Esophagus squamous epithelium (tissue), 5 donors: ENCODE measurements at regions not wholly inside any gene's neighbourhood (a gene's known extent, or its start where the extent isn't known, plus 50 kb on each side); places are given as distances from the start of the nearest gene placed in this dataset.

Experiments
- DNase-seq: peaks from one replicate; lab custom pipeline; 2025; lab: John Stamatoyannopoulos, UW
- H3K27ac ChIP-seq, 4 donors: fragments of 200-600 bp; sonication (generic); one replicate each; pipeline ENCODE4 v1.5.1; 2016 to 2019; ENCODE audit warnings: mild to moderate bottlenecking in 1 of 4
- H3K27me3 ChIP-seq, 4 donors: fragments of 200-600 bp; sonication (generic); 1 replicate in 3 of 4; 2 replicates in 1 of 4; pipeline versions ENCODE4 v1.5.1 to v1.6.0; 2017 to 2021; ENCODE audit warnings: antibody characterized with exemption in 1 of 4
- H3K36me3 ChIP-seq, 3 donors: fragments of 200-600 bp; sonication (generic); one replicate each; pipeline ENCODE4 v1.5.1; 2016 to 2019
- H3K4me1 ChIP-seq, 3 donors: fragments of 200-600 bp; sonication (generic); one replicate each; pipeline ENCODE4 v1.5.1; 2017 to 2019
- H3K4me3 ChIP-seq, 4 donors: fragments of 200-600 bp; sonication (generic); 1 replicate in 3 of 4; 2 replicates in 1 of 4; pipeline ENCODE4 v1.5.1; 2016 to 2019; ENCODE audit warnings: mild to moderate bottlenecking in 2 of 4, moderate library complexity in 1 of 4
- H3K9me3 ChIP-seq, 3 donors: fragments of 200-600 bp; sonication (generic); one replicate each; pipeline ENCODE4 v1.5.1; 2016 to 2019
- POLR2A ChIP-seq, 4 donors: fragments of 450-650 bp; IDR thresholded peaks; one replicate each; pipeline ENCODE4 v1.6.1; 2017; ENCODE audit warnings: antibody characterized with exemption in 4 of 4, mild to moderate bottlenecking in 4 of 4, moderate library complexity in 3 of 4
- WGBS, 2 donors: methylation state at CpG; one replicate each; pipeline ENCODE4 v1.1.5; 2018; 5-methylcytosine and 5-hydroxymethylcytosine counted together
- intact Hi-C: fragments of 100-400 bp; cut with DNase I; formaldehyde crosslinking; loops from one replicate; pipeline ENCODE4 v1.15.0; 2022
- TF ChIP-seq, protein P1 (sequence below), 6 experiments: fragments of 450-650 bp in 4 of 6; fragments of 200-600 bp in 2 of 6; sonication (generic) in 2 of 6; IDR thresholded peaks; one replicate each; pipeline ENCODE4 v1.5.1; 2016 to 2019; ENCODE audit warnings: antibody characterized with exemption in 6 of 6, mild to moderate bottlenecking in 4 of 6, moderate library complexity in 4 of 6
- donor health status: DM: yes; HTN: yes; CAD: no.

DNA sequence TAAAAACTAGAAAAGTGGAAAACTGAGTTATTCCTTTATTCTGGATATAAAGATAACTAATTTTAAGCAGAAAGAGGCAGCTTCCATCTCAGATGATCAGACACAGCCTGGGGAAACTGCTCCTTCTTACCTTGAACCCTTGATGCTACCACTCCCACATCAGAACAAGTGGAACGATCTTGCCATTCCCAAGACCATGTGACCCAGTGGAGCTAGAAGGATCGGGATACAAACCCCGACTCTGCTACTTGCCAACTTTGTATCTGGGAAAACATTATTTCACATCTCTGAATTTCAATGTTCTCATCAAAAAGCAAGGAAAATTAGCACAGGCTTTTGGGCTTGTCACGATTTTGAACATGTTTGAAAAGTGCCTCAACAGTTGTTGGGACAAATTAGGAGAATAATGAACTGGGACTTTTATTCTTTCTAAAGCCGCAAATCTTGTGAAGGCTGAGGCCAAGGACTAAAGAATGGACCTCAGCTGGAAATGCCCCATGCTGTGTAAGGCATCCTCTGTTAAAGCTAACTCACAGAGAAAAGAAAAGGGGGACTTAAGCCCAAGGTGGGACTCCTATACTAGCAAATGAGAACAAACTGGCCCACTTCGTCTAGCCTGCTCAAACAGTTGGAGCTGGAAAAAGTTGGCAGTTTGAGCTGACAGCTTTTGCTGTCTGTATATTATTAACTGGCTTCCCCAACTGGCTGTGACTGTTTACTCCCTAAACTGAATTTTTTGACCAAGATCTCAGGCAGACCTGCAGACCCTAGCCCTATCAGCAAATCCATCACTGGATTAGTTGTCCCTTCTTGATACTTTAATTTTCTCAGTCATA is 552.3 kb downstream of the EFNA5 start:
- no peak overlapping the region for H3K4me3 ChIP-seq
- intact Hi-C loops = no loop called here
- no peak overlapping the region for H3K27ac ChIP-seq
- TF ChIP-seq, protein P1, sequence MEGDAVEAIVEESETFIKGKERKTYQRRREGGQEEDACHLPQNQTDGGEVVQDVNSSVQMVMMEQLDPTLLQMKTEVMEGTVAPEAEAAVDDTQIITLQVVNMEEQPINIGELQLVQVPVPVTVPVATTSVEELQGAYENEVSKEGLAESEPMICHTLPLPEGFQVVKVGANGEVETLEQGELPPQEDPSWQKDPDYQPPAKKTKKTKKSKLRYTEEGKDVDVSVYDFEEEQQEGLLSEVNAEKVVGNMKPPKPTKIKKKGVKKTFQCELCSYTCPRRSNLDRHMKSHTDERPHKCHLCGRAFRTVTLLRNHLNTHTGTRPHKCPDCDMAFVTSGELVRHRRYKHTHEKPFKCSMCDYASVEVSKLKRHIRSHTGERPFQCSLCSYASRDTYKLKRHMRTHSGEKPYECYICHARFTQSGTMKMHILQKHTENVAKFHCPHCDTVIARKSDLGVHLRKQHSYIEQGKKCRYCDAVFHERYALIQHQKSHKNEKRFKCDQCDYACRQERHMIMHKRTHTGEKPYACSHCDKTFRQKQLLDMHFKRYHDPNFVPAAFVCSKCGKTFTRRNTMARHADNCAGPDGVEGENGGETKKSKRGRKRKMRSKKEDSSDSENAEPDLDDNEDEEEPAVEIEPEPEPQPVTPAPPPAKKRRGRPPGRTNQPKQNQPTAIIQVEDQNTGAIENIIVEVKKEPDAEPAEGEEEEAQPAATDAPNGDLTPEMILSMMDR (IDR thresholded peaks at IDR 0.05) = no peak
- no peak for TF ChIP-seq POLR2A (IDR thresholded peaks at IDR 0.05)
- no peak for DNase-seq
- WGBS, 2 donors = 75 to 76% methylated on average over 5 to 6 of the region's 6 CpGs
- no peaks in the 10 kb centered on the region for H3K9me3 ChIP-seq
- H3K36me3 ChIP-seq = no peaks in the 10 kb centered on the region
- H3K27me3 ChIP-seq = no peaks in the 10 kb centered on the region
- no peaks in the 10 kb centered on the region for H3K4me1 ChIP-seq

DNA sequence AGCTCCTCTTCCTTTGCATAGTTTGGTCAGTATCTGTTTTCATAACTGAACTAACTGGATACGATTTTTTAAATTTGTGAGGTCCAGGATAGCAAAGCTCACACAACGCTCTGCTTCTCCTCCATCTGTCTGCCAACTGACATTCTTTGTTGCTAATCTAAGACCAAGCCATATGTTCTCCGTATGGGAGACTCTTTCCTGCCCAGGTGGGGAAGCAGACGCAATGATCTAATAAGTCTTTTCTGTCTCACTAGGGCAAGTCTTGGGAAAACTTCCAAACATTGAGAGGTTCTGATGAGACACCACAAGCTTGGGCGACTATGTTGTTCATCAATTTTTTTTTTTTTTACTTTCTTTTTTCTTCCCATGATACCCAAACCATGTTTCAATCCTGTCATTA is 558.5 kb downstream of the EFNA5 start:
- H3K4me3 ChIP-seq = no peak overlapping the region
- intact Hi-C loops = no loop called here
- H3K36me3 ChIP-seq = no peaks in the 10 kb centered on the region
- no peaks in the 10 kb centered on the region for H3K9me3 ChIP-seq
- WGBS, 2 donors = 52 to 63% methylated on average over 5 of the region's 5 CpGs
- H3K27ac ChIP-seq = no peak overlapping the region
- no peaks in the 10 kb centered on the region for H3K4me1 ChIP-seq
- H3K27me3 ChIP-seq = no peaks in the 10 kb centered on the region
- no peak for DNase-seq
- no peak for TF ChIP-seq POLR2A (IDR thresholded peaks at IDR 0.05)
- TF ChIP-seq, protein P1 (IDR thresholded peaks at IDR 0.05) = no peak

DNA sequence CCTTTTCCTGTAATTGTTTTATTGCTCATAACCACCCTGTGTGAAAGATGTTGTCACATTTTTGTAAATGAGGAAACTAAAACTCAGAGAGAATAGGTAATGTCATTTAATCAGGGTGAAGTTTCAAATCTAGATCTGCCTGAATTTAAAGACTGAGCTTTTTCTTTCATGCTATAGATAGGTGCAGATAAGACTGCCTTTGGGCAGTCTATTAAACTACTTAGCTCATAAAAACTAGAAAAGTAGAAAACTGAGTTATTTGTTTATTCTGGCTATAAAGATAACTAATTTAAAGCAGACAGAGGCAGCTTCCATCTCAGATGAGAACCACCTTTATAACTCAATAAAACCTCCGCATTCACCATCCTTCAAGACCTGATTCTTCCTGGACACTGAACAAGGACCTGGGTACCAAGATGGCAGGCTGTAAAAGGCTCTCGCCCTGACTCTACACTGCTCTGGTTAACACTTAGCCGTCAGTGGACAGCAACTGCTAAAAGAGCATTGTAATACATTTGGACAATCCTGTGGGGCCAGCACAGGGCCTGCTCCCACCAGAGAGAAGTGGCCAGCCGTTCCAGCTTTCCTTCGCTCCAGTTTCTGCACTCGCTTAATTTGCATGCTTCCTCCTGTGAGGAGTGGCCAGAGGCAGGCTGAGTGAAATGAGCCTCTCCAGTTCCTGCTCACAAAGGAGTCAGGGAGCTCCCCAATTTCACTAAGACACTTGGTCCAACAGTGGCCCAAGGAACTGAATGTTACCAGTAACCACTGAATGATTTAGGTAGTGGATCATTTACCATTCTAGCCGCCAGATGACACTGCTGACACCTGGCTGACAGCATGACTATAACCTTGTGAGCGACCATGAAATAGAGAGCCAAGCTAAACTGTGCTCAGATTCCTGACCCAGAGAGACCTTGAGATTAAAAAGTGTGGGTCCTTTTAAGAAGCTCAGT is 566.4 kb downstream of the EFNA5 start:
- intact Hi-C loops = no loop called here
- 84 to 89% methylated on average over 7 to 8 of the region's 8 CpGs for WGBS, 2 donors
- Histone ChIP-seq H3K27ac (no peak overlapping the region), H3K27me3 (no peaks in the 10 kb centered on the region), H3K9me3 (peaks cover 0 to 5% (median 0%) of the 10 kb centered on the region in 3 donors), H3K4me1 (no peaks in the 10 kb centered on the region), H3K4me3 (no peak overlapping the region), H3K36me3 (no peaks in the 10 kb centered on the region)
- no peak for TF ChIP-seq POLR2A (IDR thresholded peaks at IDR 0.05)
- TF ChIP-seq, protein P1 (IDR thresholded peaks at IDR 0.05) = no peak
- DNase-seq = no peak

DNA sequence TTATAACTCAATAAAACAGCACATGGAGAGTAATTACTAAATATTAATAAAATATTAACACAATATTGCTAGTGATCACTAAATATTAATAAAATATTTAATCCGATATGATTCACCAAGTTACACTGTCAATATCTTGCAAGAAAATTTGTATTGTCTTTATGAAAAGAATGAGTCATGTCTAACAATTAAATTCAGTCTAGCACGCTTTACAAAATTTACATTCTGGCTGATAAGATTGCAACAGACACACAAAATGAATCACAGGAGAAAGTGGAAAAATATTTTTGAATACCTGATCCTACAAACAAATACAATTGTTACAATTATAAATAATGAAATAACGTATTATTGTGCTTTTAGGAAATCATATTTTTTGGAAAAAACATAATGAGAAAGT is 567.2 kb downstream of the EFNA5 start:
- Histone ChIP-seq H3K36me3 (no peaks in the 10 kb centered on the region), H3K4me3 (no peak overlapping the region), H3K27ac (no peak overlapping the region), H3K27me3 (no peaks in the 10 kb centered on the region), H3K4me1 (no peaks in the 10 kb centered on the region), H3K9me3 (peaks cover 0 to 5% (median 0%) of the 10 kb centered on the region in 3 donors)
- WGBS, 2 donors = 69 to 81% methylated on average over 3 of the region's 3 CpGs
- TF ChIP-seq POLR2A (IDR thresholded peaks at IDR 0.05) = no peak
- TF ChIP-seq, protein P1 (IDR thresholded peaks at IDR 0.05) = no peak
- intact Hi-C loops = no loop called here
- DNase-seq = no peak

DNA sequence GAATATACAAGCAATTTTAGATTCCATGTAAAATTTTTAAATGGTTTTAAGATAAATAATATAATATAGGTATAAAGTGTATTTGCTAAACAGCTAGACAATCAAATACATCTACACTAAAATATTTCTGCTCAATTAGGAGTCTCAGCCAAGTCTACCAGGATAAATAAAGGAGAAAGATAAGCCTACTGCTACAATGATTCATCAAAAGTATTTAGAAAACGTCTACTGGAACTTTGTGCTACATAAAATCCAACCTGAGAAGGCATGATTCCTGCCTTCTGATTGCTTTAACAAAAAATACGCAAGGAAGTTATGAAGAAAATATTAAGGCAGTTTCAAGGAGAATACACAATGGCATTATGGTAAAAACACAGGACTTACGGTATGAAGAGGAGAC is 570.6 kb downstream of the EFNA5 start:
- no peak for DNase-seq
- H3K36me3 ChIP-seq = no peaks in the 10 kb centered on the region
- WGBS, 2 donors = 70 to 75% methylated on average over 3 of the region's 3 CpGs
- H3K27ac ChIP-seq = no peak overlapping the region
- H3K27me3 ChIP-seq = no peaks in the 10 kb centered on the region
- H3K4me3 ChIP-seq = no peak overlapping the region
- H3K9me3 ChIP-seq = peaks cover 0 to 5% (median 0%) of the 10 kb centered on the region in 3 donors
- TF ChIP-seq, protein P1 (IDR thresholded peaks at IDR 0.05) = no peak
- TF ChIP-seq POLR2A (IDR thresholded peaks at IDR 0.05) = no peak
- intact Hi-C loops = no loop called here
- H3K4me1 ChIP-seq = no peaks in the 10 kb centered on the region
